22Rv1 (cell line): ENCODE measurements at regions not wholly inside any gene's neighbourhood (a gene's known extent, or its start where the extent isn't known, plus 50 kb on each side); places are given as distances from the start of the nearest gene placed in this dataset.

ENCODE experiments used
- H3K27ac ChIP-seq: fragments of 450-650 bp; 2 replicates; pipeline ENCODE4 v1.5.1; 2017
- CTCF ChIP-seq: fragments of 450-650 bp; IDR thresholded peaks from 2 replicates; pipeline ENCODE4 v1.5.1; 2017; ENCODE audit warnings: mild to moderate bottlenecking
- ZFX ChIP-seq: fragments of 450-650 bp; IDR thresholded peaks from 2 replicates; pipeline ENCODE4 v1.6.1; 2017; ENCODE audit warnings: antibody characterized with exemption, borderline replicate concordance

GRCh38 chr12:13695781-13696180 is 285.6 kb downstream of the GRIN2B start:
- no peak overlapping the region for H3K27ac ChIP-seq
- TF ChIP-seq ZFX (no peak), CTCF (no peak)

GRCh38 chr12:13692332-13692731 is 289.1 kb downstream of the GRIN2B start:
- TF ChIP-seq ZFX: no peak
- TF ChIP-seq CTCF: no peak
- no peak overlapping the region for H3K27ac ChIP-seq

- H3K27ac ChIP-seq: no peak overlapping the region
- TF ChIP-seq CTCF: no peak
- TF ChIP-seq ZFX: no peak
These were observed 289.8 kb downstream of the GRIN2B start for GRCh38 chr12:13691598-13691997.

- no peak overlapping the region for H3K27ac ChIP-seq
- TF ChIP-seq CTCF (no peak), ZFX (no peak)
These were observed 293.8 kb downstream of the GRIN2B start for GRCh38 chr12:13687633-13688032.

- H3K27ac ChIP-seq: no peak overlapping the region
- no peak for TF ChIP-seq CTCF
- no peak for TF ChIP-seq ZFX
These were observed 295.1 kb downstream of the GRIN2B start for GRCh38 chr12:13686260-13686659.

- TF ChIP-seq ZFX: no peak
- no peak for TF ChIP-seq CTCF
- no peak overlapping the region for H3K27ac ChIP-seq
These were observed 300.5 kb downstream of the GRIN2B start for GRCh38 chr12:13680916-13681315.

GRCh38 chr12:13676880-13677279 is 304.5 kb downstream of the GRIN2B start:
- no peak for TF ChIP-seq CTCF
- no peak for TF ChIP-seq ZFX
- H3K27ac ChIP-seq: no peak overlapping the region
